Coronary artery (tissue), 2 donors: ENCODE measurements at regions not wholly inside any gene's neighbourhood (a gene's known extent, or its start where the extent isn't known, plus 50 kb on each side); places are given as distances from the start of the nearest gene placed in this dataset.

ENCODE experiments used
- DNase-seq: peaks from one replicate; pipeline ENCODE4 v3.0.0-alpha.2; 2017; ENCODE audit warnings: low spot score
- H3K27ac ChIP-seq, 2 donors: fragments of 200-600 bp; sonication (generic); one replicate each; pipeline ENCODE4 v1.5.1; 2016 to 2019
- H3K4me3 ChIP-seq: fragments of 200-600 bp; sonication (generic); 2 replicates; pipeline ENCODE4 v1.5.1; 2016; ENCODE audit warnings: mild to moderate bottlenecking, moderate library complexity
- CTCF ChIP-seq: fragments of 200-600 bp; sonication (generic); IDR thresholded peaks from one replicate; pipeline ENCODE4 v1.5.1; 2019; ENCODE audit warnings: antibody characterized with exemption

- no peak overlapping the region for H3K4me3 ChIP-seq
- no peak for TF ChIP-seq CTCF
- no peak overlapping the region for H3K27ac ChIP-seq
- DNase-seq, result no peak
Observed at GRCh38 chr3:197438906-197439305, 116.9 kb downstream of the BDH1 start.

- H3K4me3 ChIP-seq, result no peak overlapping the region
- H3K27ac ChIP-seq, result no peak overlapping the region
- no peak for DNase-seq
- no peak for TF ChIP-seq CTCF
Observed at GRCh38 chr3:197435426-197435825, 120.3 kb downstream of the BDH1 start.

GRCh38 chr3:197434830-197435229, 120.9 kb downstream of the BDH1 start:
- no peak overlapping the region for H3K27ac ChIP-seq
- TF ChIP-seq CTCF, result no peak
- H3K4me3 ChIP-seq, result no peak overlapping the region
- no peak for DNase-seq

- H3K4me3 ChIP-seq, result no peak overlapping the region
- no peak for DNase-seq
- TF ChIP-seq CTCF, result no peak
- H3K27ac ChIP-seq, result no peak overlapping the region
Observed at GRCh38 chr3:197432384-197433127, 123.2 kb downstream of the BDH1 start.

GRCh38 chr3:197431346-197431910, 124.3 kb downstream of the BDH1 start:
- Histone ChIP-seq H3K27ac (peak overlapping the region in 1 of 2 donors; percentile 57), H3K4me3 (no peak overlapping the region)
- no peak for TF ChIP-seq CTCF
- no peak for DNase-seq

- Histone ChIP-seq H3K27ac (peak overlapping the region in 1 of 2 donors; percentile 57), H3K4me3 (no peak overlapping the region)
- no peak for DNase-seq
- no peak for TF ChIP-seq CTCF
Observed at GRCh38 chr3:197430934-197431333, 124.8 kb downstream of the BDH1 start.

GRCh38 chr3:197430502-197430901, 125.3 kb downstream of the BDH1 start:
- TF ChIP-seq CTCF, result no peak
- DNase-seq, result no peak
- H3K27ac ChIP-seq, result peak overlapping the region in 1 of 2 donors; percentile 57
- no peak overlapping the region for H3K4me3 ChIP-seq
